ENCODE measurements at regions not wholly inside any gene's neighbourhood (a gene's known extent, or its start where the extent isn't known, plus 50 kb on each side); places are given as distances from the start of the nearest gene placed in this dataset.

GRCh38 chr4:31946456-31946855 lies 1226.3 kb downstream of the PCDH7 start:
- no peak overlapping the region for H3K27ac ChIP-seq (ENCODE audit: low read depth, low read length, poor library complexity, severe bottlenecking)
- H4K20me1 ChIP-seq (ENCODE audit: insufficient read depth, low read length), result no peaks in the 10 kb centered on the region
- no peaks in the 10 kb centered on the region for H3F3A ChIP-seq (ENCODE audit: insufficient read depth, low read length)
- no peak for TF ChIP-seq EZH2 (IDR thresholded peaks at IDR 0.05; ENCODE audit: borderline replicate concordance, low read length)
- TF ChIP-seq, protein P1, sequence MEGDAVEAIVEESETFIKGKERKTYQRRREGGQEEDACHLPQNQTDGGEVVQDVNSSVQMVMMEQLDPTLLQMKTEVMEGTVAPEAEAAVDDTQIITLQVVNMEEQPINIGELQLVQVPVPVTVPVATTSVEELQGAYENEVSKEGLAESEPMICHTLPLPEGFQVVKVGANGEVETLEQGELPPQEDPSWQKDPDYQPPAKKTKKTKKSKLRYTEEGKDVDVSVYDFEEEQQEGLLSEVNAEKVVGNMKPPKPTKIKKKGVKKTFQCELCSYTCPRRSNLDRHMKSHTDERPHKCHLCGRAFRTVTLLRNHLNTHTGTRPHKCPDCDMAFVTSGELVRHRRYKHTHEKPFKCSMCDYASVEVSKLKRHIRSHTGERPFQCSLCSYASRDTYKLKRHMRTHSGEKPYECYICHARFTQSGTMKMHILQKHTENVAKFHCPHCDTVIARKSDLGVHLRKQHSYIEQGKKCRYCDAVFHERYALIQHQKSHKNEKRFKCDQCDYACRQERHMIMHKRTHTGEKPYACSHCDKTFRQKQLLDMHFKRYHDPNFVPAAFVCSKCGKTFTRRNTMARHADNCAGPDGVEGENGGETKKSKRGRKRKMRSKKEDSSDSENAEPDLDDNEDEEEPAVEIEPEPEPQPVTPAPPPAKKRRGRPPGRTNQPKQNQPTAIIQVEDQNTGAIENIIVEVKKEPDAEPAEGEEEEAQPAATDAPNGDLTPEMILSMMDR (IDR thresholded peaks at IDR 0.05; ENCODE audit: low read length), result no peak
- H3K79me2 ChIP-seq (ENCODE audit: insufficient read depth, low read length), result no peaks in the 10 kb centered on the region
- no peaks in the 10 kb centered on the region for H3K27me3 ChIP-seq (ENCODE audit: insufficient read depth, low read length)
- H3K9ac ChIP-seq (ENCODE audit: low read length), result no peak overlapping the region
- no peak overlapping the region for H3K4me2 ChIP-seq (ENCODE audit: low read length)
- no peaks in the 10 kb centered on the region for H3K9me2 ChIP-seq (ENCODE audit: low read depth, low read length)
- no peaks in the 10 kb centered on the region for H3K4me1 ChIP-seq (ENCODE audit: insufficient read depth, low read length, severe bottlenecking)
- H3K36me3 ChIP-seq (ENCODE audit: insufficient read depth, low read length), result no peaks in the 10 kb centered on the region
- H2AFZ ChIP-seq (ENCODE audit: low read length), result no peak overlapping the region
- no peaks in the 10 kb centered on the region for H3K9me3 ChIP-seq (ENCODE audit: low read length)
- H3K4me3 ChIP-seq (ENCODE audit: low read depth, low read length, poor library complexity, severe bottlenecking), result no peak overlapping the region

GRCh38 chr4:31947101-31947500 lies 1226.9 kb downstream of the PCDH7 start:
- H3K79me2 ChIP-seq (ENCODE audit: insufficient read depth, low read length), result no peaks in the 10 kb centered on the region
- H4K20me1 ChIP-seq (ENCODE audit: insufficient read depth, low read length), result no peaks in the 10 kb centered on the region
- no peaks in the 10 kb centered on the region for H3K9me2 ChIP-seq (ENCODE audit: low read depth, low read length)
- no peaks in the 10 kb centered on the region for H3K4me1 ChIP-seq (ENCODE audit: insufficient read depth, low read length, severe bottlenecking)
- H3K27me3 ChIP-seq (ENCODE audit: insufficient read depth, low read length), result no peaks in the 10 kb centered on the region
- no peaks in the 10 kb centered on the region for H3K9me3 ChIP-seq (ENCODE audit: low read length)
- no peaks in the 10 kb centered on the region for H3F3A ChIP-seq (ENCODE audit: insufficient read depth, low read length)
- no peak overlapping the region for H3K4me2 ChIP-seq (ENCODE audit: low read length)
- no peak overlapping the region for H2AFZ ChIP-seq (ENCODE audit: low read length)
- H3K4me3 ChIP-seq (ENCODE audit: low read depth, low read length, poor library complexity, severe bottlenecking), result no peak overlapping the region
- no peak for TF ChIP-seq EZH2 (IDR thresholded peaks at IDR 0.05; ENCODE audit: borderline replicate concordance, low read length)
- TF ChIP-seq, protein P1 (IDR thresholded peaks at IDR 0.05; ENCODE audit: low read length), result no peak
- no peak overlapping the region for H3K9ac ChIP-seq (ENCODE audit: low read length)
- H3K36me3 ChIP-seq (ENCODE audit: insufficient read depth, low read length), result no peaks in the 10 kb centered on the region
- no peak overlapping the region for H3K27ac ChIP-seq (ENCODE audit: low read depth, low read length, poor library complexity, severe bottlenecking)

GRCh38 chr4:31949045-31949444 lies 1228.9 kb downstream of the PCDH7 start:
- TF ChIP-seq, protein P1 (IDR thresholded peaks at IDR 0.05; ENCODE audit: low read length), result no peak
- no peak for TF ChIP-seq EZH2 (IDR thresholded peaks at IDR 0.05; ENCODE audit: borderline replicate concordance, low read length)
- Histone ChIP-seq H3K27ac (ENCODE audit: low read depth, low read length, poor library complexity, severe bottlenecking) (no peak overlapping the region), H3K9me2 (ENCODE audit: low read depth, low read length) (no peaks in the 10 kb centered on the region), H2AFZ (ENCODE audit: low read length) (no peak overlapping the region), H3K4me2 (ENCODE audit: low read length) (no peak overlapping the region), H3F3A (ENCODE audit: insufficient read depth, low read length) (no peaks in the 10 kb centered on the region), H3K4me3 (ENCODE audit: low read depth, low read length, poor library complexity, severe bottlenecking) (no peak overlapping the region), H3K79me2 (ENCODE audit: insufficient read depth, low read length) (no peaks in the 10 kb centered on the region), H3K36me3 (ENCODE audit: insufficient read depth, low read length) (no peaks in the 10 kb centered on the region), H3K9me3 (ENCODE audit: low read length) (no peaks in the 10 kb centered on the region), H3K4me1 (ENCODE audit: insufficient read depth, low read length, severe bottlenecking) (no peaks in the 10 kb centered on the region), H3K27me3 (ENCODE audit: insufficient read depth, low read length) (no peaks in the 10 kb centered on the region), H3K9ac (ENCODE audit: low read length) (no peak overlapping the region), H4K20me1 (ENCODE audit: insufficient read depth, low read length) (no peaks in the 10 kb centered on the region)

Measured in OCI-LY1 (cell line).